GM20431 (cell line): ENCODE measurements at regions not wholly inside any gene's neighbourhood (a gene's known extent, or its start where the extent isn't known, plus 50 kb on each side); places are given as distances from the start of the nearest gene placed in this dataset.

Experiments
- in situ Hi-C: fragments of 300-500 bp; cut with MseI, MboI; formaldehyde crosslinking; loops from one replicate; pipeline ENCODE4 v1.15.0; 2020; ENCODE audit warnings: low sequenced_read_pairs; ENCODE audit not compliant: unreplicated experiment

DNA sequence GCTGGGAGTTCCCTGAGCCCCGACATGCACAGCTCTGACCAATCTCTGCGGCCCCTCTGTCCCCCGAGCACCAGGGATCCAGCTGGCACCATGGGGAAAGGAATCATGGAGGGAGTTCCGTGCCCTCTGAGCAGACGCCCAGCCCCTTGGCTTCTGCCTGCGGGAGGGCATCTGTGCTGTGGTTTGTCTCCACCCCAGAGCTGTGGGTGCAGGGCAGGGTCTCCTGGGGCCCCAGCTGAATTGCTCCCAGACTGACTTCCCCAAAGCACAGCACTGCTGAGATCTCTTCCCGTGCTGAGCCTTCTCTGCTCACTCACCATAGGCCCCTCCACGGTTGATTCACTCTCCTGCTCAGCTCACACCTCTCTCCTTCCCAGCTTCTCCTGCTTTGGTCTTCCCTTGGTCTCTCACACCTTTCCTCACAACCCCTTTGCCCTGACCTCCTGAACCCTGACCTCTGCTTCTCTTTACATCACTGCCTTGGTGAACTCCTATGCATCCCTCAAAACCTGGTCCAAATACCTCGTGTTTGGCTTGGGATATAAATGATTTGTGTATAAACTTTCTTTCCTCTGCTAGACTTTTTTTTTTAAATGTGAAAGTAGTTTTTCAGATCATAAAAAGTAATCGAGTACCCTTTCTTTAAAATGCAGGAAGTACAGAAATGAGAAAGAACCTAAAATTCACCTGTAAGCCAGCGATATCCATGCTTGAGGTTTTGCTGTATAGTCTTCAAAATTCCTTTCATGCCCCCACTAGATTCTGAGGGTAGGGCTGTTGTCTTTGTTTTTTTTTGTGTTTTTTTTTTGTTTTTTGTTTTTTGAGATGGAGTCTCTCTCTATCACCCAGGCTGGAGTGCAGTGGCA is 265.3 kb downstream of the SEC14L1 start:
- in situ Hi-C loops = no loop called here

- in situ Hi-C loops = no loop called here
These were observed 266.8 kb downstream of the SEC14L1 start for GRCh38 chr17:77407321-77408277.

DNA sequence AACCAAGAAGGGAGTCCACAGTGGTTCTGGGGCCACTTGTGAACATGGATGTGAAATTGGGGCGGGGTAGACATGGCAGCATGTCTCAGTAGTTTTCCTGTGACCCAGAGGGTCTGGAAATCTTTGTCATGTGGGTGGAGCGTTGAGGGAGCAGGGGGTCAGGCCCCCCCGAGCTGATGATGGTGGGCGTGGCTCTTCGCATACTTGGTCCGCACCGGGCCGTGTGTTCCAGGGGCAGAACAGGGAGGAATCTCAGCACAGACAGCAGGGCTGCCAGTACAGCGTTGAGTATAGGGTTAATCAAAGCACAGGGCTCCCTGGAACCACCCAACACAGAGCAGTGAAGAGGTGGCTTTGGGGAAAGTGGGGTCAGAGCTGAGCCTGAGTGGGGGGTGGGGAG is 267.5 kb downstream of the SEC14L1 start:
- in situ Hi-C loops = no loop called here

DNA sequence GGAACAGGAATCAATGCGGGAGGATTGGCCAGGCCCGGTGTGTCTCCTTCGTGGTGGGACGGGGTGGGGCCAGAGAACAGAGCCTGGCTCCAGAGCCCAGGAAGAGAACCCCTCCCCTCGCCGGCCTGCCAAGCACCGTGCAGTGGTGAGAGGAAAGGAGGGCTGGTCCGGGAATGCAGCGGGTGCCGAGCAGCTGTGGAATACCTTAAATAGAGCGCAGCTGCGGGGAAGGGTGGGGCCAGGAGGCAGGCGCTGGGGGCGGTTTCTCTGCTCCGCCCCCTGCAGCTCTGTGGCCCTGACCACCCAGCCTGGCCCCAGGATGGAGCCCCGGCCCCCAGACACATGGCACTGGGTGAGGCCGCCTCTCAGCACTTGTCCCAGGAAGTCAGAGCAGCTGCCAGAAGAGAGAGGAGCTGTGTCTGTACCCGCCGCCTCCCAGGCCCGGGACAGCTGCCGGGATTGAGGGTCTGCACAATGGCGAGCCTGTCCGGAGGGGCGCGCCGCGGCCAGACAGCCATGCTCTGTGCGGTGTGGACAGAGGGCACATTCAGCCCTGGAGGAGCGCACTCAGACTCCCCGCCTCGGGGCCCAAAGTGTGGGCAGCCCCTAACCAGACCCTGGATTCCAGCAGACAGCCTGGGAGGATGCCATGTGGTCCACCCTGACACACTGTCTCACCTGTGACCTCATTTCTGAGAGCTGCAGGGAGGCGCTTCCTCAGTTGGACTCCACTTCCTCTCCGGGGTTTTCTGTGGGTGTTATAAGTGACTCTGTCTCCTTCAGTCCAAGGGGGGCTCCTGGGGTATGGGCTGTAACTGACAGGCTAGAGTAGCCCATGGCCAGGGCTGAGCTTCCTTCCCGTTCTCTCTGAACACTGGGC is 268.8 kb downstream of the SEC14L1 start:
- in situ Hi-C loops = no loop called here

- in situ Hi-C loops = no loop called here
These were observed 269.7 kb downstream of the SEC14L1 start for GRCh38 chr17:77410470-77410869.

- in situ Hi-C loops = no loop called here
These were observed 274.1 kb downstream of the SEC14L1 start for GRCh38 chr17:77414811-77415400.

- in situ Hi-C loops = no loop called here
These were observed 275.4 kb downstream of the SEC14L1 start for GRCh38 chr17:77416105-77416713.

DNA sequence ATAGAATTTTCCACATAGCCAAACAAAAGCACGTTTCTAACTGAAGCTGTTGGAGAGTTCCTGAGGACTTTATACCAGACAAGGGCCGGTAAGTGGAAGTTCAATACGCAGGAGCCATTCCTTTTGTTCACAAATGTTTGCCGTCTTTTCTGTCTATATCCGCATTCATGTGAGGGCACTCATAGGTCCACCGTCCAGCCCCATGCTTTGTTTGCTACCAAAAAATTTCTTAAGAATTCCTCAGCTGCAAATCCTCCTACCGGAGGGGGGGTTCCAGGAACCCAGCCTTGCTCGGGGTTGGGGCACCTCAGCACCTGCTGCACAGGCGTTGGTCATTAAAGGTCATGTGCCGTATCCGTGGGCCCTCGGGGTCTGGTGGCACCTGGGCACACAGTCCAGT is 276.8 kb downstream of the SEC14L1 start:
- in situ Hi-C loops = no loop called here

GRCh38 chr17:77418609-77419008 is 277.8 kb downstream of the SEC14L1 start:
- in situ Hi-C loops = no loop called here

DNA sequence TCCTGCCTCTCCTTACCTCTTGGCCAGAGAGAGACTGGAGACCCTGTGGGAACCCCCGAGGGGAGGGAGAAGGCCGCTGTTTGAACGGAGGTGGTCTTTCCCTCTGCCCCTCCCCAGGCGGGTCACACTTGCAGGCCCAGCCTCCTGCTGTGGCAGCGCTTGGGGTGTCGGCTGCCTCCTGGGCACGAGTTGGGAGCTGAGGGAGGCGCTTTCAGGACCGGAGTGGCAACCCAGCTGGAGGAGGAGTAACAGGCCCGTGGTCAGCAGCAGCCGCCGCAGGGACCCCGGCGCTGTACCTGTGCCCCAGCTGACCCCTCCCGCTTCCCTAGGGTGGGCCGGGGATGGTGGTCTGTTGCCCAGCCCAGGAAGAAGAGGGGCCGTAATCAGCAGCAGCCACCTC is 278.3 kb downstream of the SEC14L1 start:
- in situ Hi-C loops = no loop called here

DNA sequence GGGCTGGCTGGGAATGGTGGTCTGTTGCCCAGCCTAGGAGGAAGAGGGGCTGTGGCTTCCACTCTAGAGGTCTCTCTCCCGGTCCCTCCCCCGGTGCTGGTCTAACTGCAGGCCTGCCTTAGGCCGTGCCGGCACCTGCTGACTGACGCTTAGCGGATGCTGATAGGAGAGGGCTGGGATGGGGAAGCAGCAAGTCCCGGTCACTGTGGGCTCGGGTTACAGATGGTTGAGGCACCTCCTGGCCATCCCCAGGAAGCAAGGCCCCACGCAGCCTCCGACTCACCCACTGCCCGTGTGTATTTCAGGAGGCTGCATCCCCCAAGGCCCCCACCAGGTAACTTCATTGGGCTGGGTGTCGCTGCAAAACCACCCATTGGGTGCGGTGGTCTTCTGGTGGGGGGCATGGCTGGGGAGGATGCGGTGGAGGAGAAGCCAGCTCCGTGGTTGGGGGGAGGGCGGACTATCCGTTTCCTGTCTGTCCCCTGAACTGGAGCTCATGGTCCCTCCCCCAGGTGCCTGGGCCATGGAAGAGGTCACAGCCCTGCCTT is 278.9 kb downstream of the SEC14L1 start:
- in situ Hi-C loops = loop anchor here (10.0 kb wide), 1 partner anchor 75 kb away; no protein-coding TSS in a partner anchor

DNA sequence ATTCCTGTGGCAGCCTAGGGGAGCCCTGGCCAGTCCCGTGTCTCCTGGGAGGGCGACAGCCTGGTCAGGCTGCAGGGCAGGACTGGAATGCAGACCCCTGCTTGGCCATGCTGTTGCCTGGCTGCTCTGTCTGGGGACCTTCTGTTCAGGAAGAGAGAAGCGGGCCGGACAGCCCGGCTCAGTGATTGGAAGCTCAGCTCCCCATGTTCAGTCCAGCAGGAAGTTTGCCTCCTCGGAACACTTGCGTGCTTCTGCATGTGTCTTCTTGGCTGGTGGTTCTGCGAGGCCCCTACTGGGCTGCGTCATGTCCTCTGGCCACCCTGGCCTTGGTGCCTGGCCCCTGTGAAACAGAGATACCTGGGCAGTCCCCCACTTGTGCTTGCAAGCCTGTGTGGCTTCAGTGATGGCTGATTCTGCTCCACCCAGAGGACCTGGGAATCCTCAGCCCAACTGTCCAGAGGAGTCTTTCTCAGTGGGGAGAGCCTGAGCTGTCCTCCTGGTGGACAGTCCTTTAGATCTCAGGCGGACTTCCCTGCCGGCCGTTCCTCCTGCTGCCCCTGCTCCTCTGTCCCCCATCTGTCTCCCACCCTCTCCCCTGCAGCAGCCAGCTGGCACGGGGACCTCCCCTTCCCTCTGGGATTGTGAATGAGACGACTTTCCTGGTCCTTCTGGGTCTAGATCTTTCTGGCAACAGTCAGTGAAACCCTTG is 279.5 kb downstream of the SEC14L1 start:
- in situ Hi-C loops = loop anchor here (10.0 kb wide), 1 partner anchor 75 kb away; no protein-coding TSS in a partner anchor

- in situ Hi-C loops = loop anchor here (10.0 kb wide), 1 partner anchor 74 kb away; no protein-coding TSS in a partner anchor
These were observed 280.2 kb downstream of the SEC14L1 start for GRCh38 chr17:77420804-77421629.

DNA sequence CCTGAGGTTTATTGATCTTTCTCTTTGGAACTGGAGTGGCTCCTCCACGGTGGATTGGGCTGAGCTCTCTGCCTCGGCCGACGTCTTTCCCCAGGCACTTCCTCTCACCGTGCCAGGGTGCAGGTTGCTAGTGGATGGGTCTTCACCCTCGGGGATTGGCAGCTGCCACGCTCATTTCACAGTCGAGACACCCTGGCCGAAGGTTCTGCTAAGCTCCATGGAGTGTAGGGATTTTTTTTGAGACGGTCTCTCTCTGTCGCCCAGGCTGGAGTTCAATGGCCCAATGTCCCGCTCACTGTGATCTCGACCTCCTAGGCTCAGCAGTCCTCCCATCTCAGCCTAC is 280.8 kb downstream of the SEC14L1 start:
- in situ Hi-C loops = loop anchor here (10.0 kb wide), 1 partner anchor 73 kb away; no protein-coding TSS in a partner anchor

DNA sequence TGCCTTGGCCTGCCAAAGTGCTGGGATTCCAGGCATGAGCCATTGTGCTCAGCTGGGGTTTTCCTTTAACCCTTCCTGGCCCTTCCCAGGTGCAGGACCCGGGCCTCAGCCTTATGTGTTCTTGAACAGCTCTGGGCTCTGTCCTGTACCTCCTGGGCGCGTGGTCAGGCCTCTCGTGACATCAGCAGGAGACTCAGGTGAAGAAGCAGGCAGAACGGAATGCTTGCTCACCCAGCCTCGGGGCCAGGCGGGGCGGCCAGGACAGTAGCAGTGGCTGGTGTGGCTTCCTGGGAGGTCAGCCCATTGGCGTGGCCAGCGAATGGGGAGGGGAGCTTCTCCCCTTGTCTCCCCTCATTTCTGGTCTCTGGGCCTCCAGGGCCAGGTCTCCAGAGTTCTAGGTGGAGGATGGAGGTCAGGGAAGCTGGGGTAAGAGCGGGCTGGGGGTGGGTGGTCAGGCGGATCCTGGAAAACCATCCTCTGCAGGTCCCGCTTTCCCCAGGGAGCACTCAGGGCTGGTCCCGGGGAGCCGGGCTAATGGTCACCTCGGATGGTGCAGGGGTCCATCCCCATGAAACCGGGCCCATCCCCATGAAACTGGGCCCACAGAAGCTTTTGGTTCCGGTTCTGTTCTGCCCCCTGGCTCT is 281.5 kb downstream of the SEC14L1 start:
- in situ Hi-C loops = loop anchor here (10.0 kb wide), 1 partner anchor 73 kb away; no protein-coding TSS in a partner anchor

DNA sequence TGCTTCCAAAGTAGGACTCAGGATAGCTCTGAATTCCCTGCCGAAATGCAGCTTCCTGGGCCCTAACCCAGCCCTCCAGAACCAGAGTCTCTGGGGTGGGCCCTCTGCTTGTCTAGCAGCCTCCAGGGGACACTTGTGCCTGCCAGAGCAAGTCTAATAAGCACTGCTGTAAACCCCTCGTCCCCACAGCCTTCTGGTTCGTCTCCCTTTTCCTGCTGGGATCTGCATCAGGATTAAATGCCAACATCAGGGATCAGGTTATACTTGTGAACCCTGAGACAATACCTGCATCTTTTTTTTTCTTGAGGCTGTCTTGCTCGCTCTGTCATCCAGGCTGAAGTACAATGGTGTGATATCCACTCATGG is 282.0 kb downstream of the SEC14L1 start:
- in situ Hi-C loops = loop anchor here (10.0 kb wide), 1 partner anchor 72 kb away; no protein-coding TSS in a partner anchor
